OCI-LY3 (cell line): ENCODE measurements at regions not wholly inside any gene's neighbourhood (a gene's known extent, or its start where the extent isn't known, plus 50 kb on each side); places are given as distances from the start of the nearest gene placed in this dataset.

ENCODE experiments used
- H2AFZ ChIP-seq: fragments of 200-600, 300-600 bp; shearing (Covaris generic); 2 replicates; pipeline ENCODE4 v1.6.0; 2014; ENCODE audit warnings: antibody characterized with exemption, low read depth, low read length
- H3K27ac ChIP-seq: fragments of 200-600, 300-600 bp; sonication (generic); 2 replicates; pipeline ENCODE4 v1.5.1; 2014; ENCODE audit warnings: mild to moderate bottlenecking, low read length, moderate library complexity, mixed read lengths
- H3K27me3 ChIP-seq: fragments of 200-600, 300-600 bp; sonication (generic); 2 replicates; pipeline ENCODE4 v1.6.1; 2014; ENCODE audit warnings: low read depth, low read length, mixed read lengths
- H3K36me3 ChIP-seq: fragments of 200-600, 300-600 bp; sonication (generic); replicated peaks from 2 replicates; pipeline ENCODE3; 2014; ENCODE audit warnings: low read depth, low read length, mixed read lengths
- H3K4me1 ChIP-seq: fragments of 300-600, 200-600 bp; sonication (generic); 2 replicates; pipeline ENCODE4 v1.6.1; 2014; ENCODE audit warnings: low read length, mixed read lengths
- H3K4me2 ChIP-seq: fragments of 200-600, 300-600 bp; sonication (generic); 2 replicates; pipeline ENCODE4 v1.6.1; 2014; ENCODE audit warnings: low read length, mixed read lengths
- H3K4me3 ChIP-seq: fragments of 300-600, 200-600 bp; sonication (generic); 2 replicates; pipeline ENCODE4 v1.5.1; 2014; ENCODE audit warnings: antibody characterized with exemption, mild to moderate bottlenecking, low read length, moderate library complexity
- H3K79me2 ChIP-seq: fragments of 300-600, 200-600 bp; shearing (Covaris generic); 2 replicates; pipeline ENCODE4 v1.6.1; 2014; ENCODE audit warnings: mild to moderate bottlenecking, low read length, mixed read lengths
- H3K9ac ChIP-seq: fragments of 300-600, 200-600 bp; shearing (Covaris generic); 2 replicates; pipeline ENCODE4 v1.6.0; 2014; ENCODE audit warnings: mild to moderate bottlenecking, low read length, moderate library complexity
- H3K9me3 ChIP-seq: fragments of 200-600, 300-600 bp; shearing (Covaris generic); 2 replicates; pipeline ENCODE4 v1.6.1; 2014; ENCODE audit warnings: low read length, mixed read lengths; ENCODE audit not compliant: insufficient read depth
- H4K20me1 ChIP-seq: fragments of 200-600, 300-600 bp; sonication (generic); 2 replicates; pipeline ENCODE4 v1.6.1; 2016; ENCODE audit warnings: low read length, mixed read lengths; ENCODE audit not compliant: insufficient read depth
- EZH2phosphoT487 ChIP-seq: fragments of 200-600 bp; shearing (Covaris generic); IDR thresholded peaks from 2 replicates; pipeline ENCODE4 v1.6.1; 2018; ENCODE audit warnings: antibody characterized with exemption, mixed run types, low read depth
- TF ChIP-seq, protein P1 (sequence below): fragments of 200-600, 300-600 bp; sonication (generic); IDR thresholded peaks from 2 replicates; pipeline ENCODE4 v1.5.1; 2014; ENCODE audit warnings: antibody characterized with exemption, low read length, low read depth

DNA sequence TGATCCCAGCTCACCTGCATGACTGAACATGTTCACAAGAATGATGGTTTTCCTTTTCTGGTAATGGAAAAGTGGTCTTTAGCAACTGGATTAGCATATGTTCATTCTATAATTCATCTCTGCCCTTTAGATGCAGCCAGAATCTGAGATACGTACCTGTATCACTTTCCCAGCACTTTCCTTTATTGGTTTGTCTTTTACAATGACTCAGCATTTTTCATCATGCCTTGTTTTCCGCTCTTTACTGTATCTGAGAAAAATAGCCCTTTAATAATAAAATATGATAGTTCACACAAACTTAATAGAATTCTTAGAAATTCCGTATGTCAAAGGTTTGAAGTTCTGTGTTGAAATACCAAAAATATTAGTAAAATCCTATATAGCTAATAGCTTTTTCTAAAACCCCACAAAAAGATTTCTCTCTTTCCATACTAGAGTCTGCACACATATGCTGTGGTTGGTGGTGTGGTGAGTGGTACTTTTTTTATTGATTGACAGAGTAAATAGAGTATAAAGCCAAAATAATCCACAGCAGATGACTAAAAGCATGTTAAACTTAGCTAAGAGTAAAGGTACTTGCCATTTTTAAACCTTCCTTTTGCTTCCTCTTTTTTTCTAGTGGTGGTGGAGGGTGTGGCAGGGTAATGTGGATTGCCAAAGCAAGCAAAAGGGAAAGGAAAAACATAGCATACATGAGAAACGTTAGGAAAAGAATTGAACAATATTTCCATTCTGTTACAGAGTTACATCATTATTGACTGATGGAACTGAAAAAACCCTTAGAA lies 328.9 kb upstream of the RBMS3 start:
- Histone ChIP-seq H3K4me3 (no peak overlapping the region), H3K79me2 (no peaks in the 10 kb centered on the region), H3K27ac (no peak overlapping the region), H4K20me1 (no peaks in the 10 kb centered on the region), H3K4me2 (no peak overlapping the region), H3K36me3 (no peaks in the 10 kb centered on the region), H2AFZ (no peak overlapping the region), H3K9me3 (no peaks in the 10 kb centered on the region; the same call in 1 of the 2 replicates), H3K4me1 (peaks cover 6% of the 10 kb centered on the region; the same call in 1 of the 2 replicates), H3K9ac (no peak overlapping the region), H3K27me3 (peaks cover 21% of the 10 kb centered on the region)
- TF ChIP-seq EZH2phosphoT487, result no peak
- TF ChIP-seq, protein P1, sequence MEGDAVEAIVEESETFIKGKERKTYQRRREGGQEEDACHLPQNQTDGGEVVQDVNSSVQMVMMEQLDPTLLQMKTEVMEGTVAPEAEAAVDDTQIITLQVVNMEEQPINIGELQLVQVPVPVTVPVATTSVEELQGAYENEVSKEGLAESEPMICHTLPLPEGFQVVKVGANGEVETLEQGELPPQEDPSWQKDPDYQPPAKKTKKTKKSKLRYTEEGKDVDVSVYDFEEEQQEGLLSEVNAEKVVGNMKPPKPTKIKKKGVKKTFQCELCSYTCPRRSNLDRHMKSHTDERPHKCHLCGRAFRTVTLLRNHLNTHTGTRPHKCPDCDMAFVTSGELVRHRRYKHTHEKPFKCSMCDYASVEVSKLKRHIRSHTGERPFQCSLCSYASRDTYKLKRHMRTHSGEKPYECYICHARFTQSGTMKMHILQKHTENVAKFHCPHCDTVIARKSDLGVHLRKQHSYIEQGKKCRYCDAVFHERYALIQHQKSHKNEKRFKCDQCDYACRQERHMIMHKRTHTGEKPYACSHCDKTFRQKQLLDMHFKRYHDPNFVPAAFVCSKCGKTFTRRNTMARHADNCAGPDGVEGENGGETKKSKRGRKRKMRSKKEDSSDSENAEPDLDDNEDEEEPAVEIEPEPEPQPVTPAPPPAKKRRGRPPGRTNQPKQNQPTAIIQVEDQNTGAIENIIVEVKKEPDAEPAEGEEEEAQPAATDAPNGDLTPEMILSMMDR, result no peak

DNA sequence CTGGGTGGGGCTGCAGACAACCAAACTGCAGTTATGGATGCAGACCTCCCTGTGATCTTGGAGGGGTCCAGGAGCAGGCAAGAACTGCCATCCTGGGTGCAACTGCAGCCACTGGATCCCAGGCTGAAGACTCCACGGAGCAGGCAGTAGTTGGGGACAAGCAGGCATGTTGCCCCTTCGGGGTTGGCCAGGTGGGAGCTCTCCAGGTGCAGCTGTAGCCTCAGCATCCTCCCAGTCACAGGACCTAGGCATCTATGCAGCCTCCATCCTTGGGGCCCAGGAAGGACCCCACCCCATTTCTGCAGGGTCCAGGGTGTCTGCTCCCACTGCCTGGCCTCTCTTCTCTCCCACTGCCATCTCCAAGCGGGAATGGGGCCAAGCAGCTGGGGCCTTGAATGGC lies 322.2 kb upstream of the RBMS3 start:
- Histone ChIP-seq H3K79me2 (no peaks in the 10 kb centered on the region), H3K4me3 (no peak overlapping the region), H3K9me3 (no peaks in the 10 kb centered on the region), H3K9ac (no peak overlapping the region), H3K36me3 (no peaks in the 10 kb centered on the region), H4K20me1 (no peaks in the 10 kb centered on the region), H2AFZ (no peak overlapping the region), H3K4me1 (no peaks in the 10 kb centered on the region), H3K27me3 (no peaks in the 10 kb centered on the region), H3K4me2 (no peak overlapping the region), H3K27ac (no peak overlapping the region)
- TF ChIP-seq EZH2phosphoT487, result no peak
- TF ChIP-seq, protein P1, result no peak

DNA sequence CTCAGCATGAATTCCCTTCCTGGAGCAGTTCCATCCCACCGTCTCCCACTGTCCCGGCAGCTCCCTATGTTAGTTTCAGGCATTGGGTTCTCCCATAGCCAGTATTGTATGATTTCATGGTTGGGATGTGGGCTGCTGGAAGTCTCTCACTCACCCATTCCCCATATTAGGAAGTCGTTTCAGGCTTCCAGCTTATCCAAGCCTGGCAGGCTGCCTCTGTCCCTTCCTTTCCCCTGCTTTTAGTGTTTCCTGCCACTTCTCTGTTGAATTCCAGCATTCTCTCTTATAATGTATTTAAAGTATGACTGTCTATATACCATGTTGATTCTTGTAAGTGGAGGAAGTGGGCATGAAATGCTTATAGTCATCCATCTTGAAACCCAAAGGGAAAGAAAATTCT lies 309.7 kb upstream of the RBMS3 start:
- TF ChIP-seq EZH2phosphoT487, result no peak
- TF ChIP-seq, protein P1, result no peak
- H3K4me2 ChIP-seq, result no peak overlapping the region

DNA sequence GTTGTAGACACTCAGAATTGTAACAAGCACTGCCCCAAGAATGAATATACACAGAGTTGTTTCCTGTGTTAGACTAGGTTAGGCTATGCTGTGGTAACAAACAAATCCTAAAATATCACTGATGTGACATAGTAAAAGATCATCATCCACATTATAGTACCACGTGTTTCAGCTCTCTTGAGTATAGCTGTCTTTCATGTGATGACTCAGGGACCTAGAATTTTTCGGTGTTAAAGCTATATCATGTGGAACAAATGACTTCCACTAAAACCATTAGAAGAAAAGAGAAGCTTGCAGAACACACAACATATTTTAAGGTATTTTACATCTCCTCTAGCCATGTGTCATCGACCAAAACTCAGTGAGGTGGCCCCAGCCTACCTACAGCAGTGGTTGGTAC lies 307.9 kb upstream of the RBMS3 start:
- Histone ChIP-seq H3K27me3 (no peaks in the 10 kb centered on the region), H3K27ac (no peak overlapping the region)

More for the DNA sequence above, 309.7 kb upstream of the RBMS3 start:
- Histone ChIP-seq H3K4me3 (no peak overlapping the region), H3K36me3 (peaks cover 16% of the 10 kb centered on the region), H3K4me1 (peaks cover 15% of the 10 kb centered on the region), H3K27ac (no peak overlapping the region), H3K9ac (no peak overlapping the region), H4K20me1 (no peaks in the 10 kb centered on the region), H3K79me2 (no peaks in the 10 kb centered on the region), H3K27me3 (no peaks in the 10 kb centered on the region), H3K9me3 (peaks cover 31% of the 10 kb centered on the region), H2AFZ (no peak overlapping the region)

More for the DNA sequence above, 307.9 kb upstream of the RBMS3 start:
- H3K4me2 ChIP-seq, result no peak overlapping the region
- H3K79me2 ChIP-seq, result no peaks in the 10 kb centered on the region
- H3K4me1 ChIP-seq, result peaks cover 18% of the 10 kb centered on the region
- peaks cover 16% of the 10 kb centered on the region for H3K36me3 ChIP-seq
- H3K9ac ChIP-seq, result no peak overlapping the region
- H2AFZ ChIP-seq, result no peak overlapping the region
- H4K20me1 ChIP-seq, result no peaks in the 10 kb centered on the region
- H3K4me3 ChIP-seq, result no peak overlapping the region
- H3K9me3 ChIP-seq, result peaks cover 31% of the 10 kb centered on the region
- TF ChIP-seq EZH2phosphoT487, result no peak
- TF ChIP-seq, protein P1, result no peak
